ENCODE measurements at regions not wholly inside any gene's neighbourhood (a gene's known extent, or its start where the extent isn't known, plus 50 kb on each side); places are given as distances from the start of the nearest gene placed in this dataset.

GRCh38 chr9:86724529-86724928 lies 222.8 kb downstream of the GAS1 start:
- no peak overlapping the region for H3K27ac ChIP-seq
- no peak overlapping the region for H3K4me3 ChIP-seq (ENCODE audit: low read depth, low read length)
- no peaks in the 10 kb centered on the region for H3K27me3 ChIP-seq (replicated peaks)
- DNase-seq, result no peak
- H3K36me3 ChIP-seq (replicated peaks), result no peaks in the 10 kb centered on the region
- TF ChIP-seq CTCF (IDR thresholded peaks at IDR 0.05; ENCODE audit: low read depth, low read length, missing control alignments), result no peak
- in situ Hi-C loops (cut with HindIII; ENCODE audit: low pct_ligation_motif_present, low sequenced_read_pairs), result no loop called here

- TF ChIP-seq CTCF (IDR thresholded peaks at IDR 0.05; ENCODE audit: low read depth, low read length, missing control alignments), result no peak
- DNase-seq, result no peak
- no peak overlapping the region for H3K27ac ChIP-seq
- in situ Hi-C loops (cut with HindIII; ENCODE audit: low pct_ligation_motif_present, low sequenced_read_pairs), result no loop called here
- no peak overlapping the region for H3K4me3 ChIP-seq (ENCODE audit: low read depth, low read length)
- no peaks in the 10 kb centered on the region for H3K36me3 ChIP-seq (replicated peaks)
- no peaks in the 10 kb centered on the region for H3K27me3 ChIP-seq (replicated peaks)
These were observed 224.0 kb downstream of the GAS1 start for GRCh38 chr9:86723346-86723745.

GRCh38 chr9:86722706-86723075 lies 224.6 kb downstream of the GAS1 start:
- in situ Hi-C loops (cut with HindIII; ENCODE audit: low pct_ligation_motif_present, low sequenced_read_pairs), result no loop called here
- TF ChIP-seq CTCF (IDR thresholded peaks at IDR 0.05; ENCODE audit: low read depth, low read length, missing control alignments), result no peak

GRCh38 chr9:86721843-86722705 lies 225.2 kb downstream of the GAS1 start:
- Histone ChIP-seq H3K4me3 (ENCODE audit: low read depth, low read length) (no peak overlapping the region), H3K27me3 (replicated peaks) (no peaks in the 10 kb centered on the region), H3K36me3 (replicated peaks) (no peaks in the 10 kb centered on the region), H3K27ac (no peak overlapping the region)
- DNase-seq, result peak; percentile 60
- TF ChIP-seq CTCF (IDR thresholded peaks at IDR 0.05; ENCODE audit: low read depth, low read length, missing control alignments), result no peak
- in situ Hi-C loops (cut with HindIII; ENCODE audit: low pct_ligation_motif_present, low sequenced_read_pairs), result no loop called here

More at GRCh38 chr9:86722706-86723075, 224.6 kb downstream of the GAS1 start:
- H3K27ac ChIP-seq, result no peak overlapping the region
- no peaks in the 10 kb centered on the region for H3K36me3 ChIP-seq (replicated peaks)
- no peaks in the 10 kb centered on the region for H3K27me3 ChIP-seq (replicated peaks)
- DNase-seq, result no peak
- H3K4me3 ChIP-seq (ENCODE audit: low read depth, low read length), result no peak overlapping the region

GRCh38 chr9:86721226-86721781 lies 226.0 kb downstream of the GAS1 start:
- H3K27me3 ChIP-seq (replicated peaks), result no peaks in the 10 kb centered on the region
- in situ Hi-C loops (cut with HindIII; ENCODE audit: low pct_ligation_motif_present, low sequenced_read_pairs), result no loop called here

More at GRCh38 chr9:86721226-86721781, 226.0 kb downstream of the GAS1 start:
- H3K36me3 ChIP-seq (replicated peaks), result no peaks in the 10 kb centered on the region
- no peak overlapping the region for H3K4me3 ChIP-seq (ENCODE audit: low read depth, low read length)
- no peak overlapping the region for H3K27ac ChIP-seq
- no peak for DNase-seq
- no peak for TF ChIP-seq CTCF (IDR thresholded peaks at IDR 0.05; ENCODE audit: low read depth, low read length, missing control alignments)
